ENCODE measurements at regions not wholly inside any gene's neighbourhood (a gene's known extent, or its start where the extent isn't known, plus 50 kb on each side); places are given as distances from the start of the nearest gene placed in this dataset.

- TF ChIP-seq, protein P1, sequence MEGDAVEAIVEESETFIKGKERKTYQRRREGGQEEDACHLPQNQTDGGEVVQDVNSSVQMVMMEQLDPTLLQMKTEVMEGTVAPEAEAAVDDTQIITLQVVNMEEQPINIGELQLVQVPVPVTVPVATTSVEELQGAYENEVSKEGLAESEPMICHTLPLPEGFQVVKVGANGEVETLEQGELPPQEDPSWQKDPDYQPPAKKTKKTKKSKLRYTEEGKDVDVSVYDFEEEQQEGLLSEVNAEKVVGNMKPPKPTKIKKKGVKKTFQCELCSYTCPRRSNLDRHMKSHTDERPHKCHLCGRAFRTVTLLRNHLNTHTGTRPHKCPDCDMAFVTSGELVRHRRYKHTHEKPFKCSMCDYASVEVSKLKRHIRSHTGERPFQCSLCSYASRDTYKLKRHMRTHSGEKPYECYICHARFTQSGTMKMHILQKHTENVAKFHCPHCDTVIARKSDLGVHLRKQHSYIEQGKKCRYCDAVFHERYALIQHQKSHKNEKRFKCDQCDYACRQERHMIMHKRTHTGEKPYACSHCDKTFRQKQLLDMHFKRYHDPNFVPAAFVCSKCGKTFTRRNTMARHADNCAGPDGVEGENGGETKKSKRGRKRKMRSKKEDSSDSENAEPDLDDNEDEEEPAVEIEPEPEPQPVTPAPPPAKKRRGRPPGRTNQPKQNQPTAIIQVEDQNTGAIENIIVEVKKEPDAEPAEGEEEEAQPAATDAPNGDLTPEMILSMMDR (IDR thresholded peaks at IDR 0.05; ENCODE audit: extremely low read depth, missing control alignments): no peak
- no peak for DNase-seq (ENCODE audit: low spot score)
Measured at GRCh38 chr10:64033711-64034110, 512.5 kb downstream of the REEP3 start.

DNA sequence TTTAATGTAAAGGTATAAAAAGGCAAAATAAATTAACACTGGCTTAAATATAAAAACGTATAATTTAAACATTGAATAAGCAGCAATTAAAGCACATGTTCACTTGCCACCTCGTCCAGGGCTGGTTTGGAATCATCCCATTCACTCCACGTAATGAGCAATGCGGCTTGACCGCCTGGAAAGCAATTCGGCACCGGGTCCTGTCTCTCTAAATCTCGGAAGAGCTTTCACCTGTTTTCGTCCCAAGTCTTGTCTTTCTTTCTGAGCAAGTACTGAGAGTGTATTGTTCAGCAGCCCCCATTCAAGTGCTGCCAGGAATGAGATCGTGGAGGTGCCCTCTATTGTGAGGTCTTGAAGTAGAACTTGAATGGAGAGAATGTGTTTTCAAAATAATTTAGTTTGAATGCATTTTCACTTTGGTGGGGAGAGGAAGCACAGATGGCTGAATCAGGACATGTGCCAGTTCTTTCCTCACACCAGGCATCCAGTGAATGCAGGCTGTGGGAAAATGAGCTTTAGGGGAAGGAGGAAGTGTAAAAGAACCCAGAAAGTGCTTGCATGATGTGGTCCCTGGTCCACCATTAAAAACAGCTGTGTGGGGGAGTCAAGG is 515.2 kb downstream of the REEP3 start:
- TF ChIP-seq, protein P1 (IDR thresholded peaks at IDR 0.05; ENCODE audit: extremely low read depth, missing control alignments): no peak
- no peak for DNase-seq (ENCODE audit: low spot score)

DNA sequence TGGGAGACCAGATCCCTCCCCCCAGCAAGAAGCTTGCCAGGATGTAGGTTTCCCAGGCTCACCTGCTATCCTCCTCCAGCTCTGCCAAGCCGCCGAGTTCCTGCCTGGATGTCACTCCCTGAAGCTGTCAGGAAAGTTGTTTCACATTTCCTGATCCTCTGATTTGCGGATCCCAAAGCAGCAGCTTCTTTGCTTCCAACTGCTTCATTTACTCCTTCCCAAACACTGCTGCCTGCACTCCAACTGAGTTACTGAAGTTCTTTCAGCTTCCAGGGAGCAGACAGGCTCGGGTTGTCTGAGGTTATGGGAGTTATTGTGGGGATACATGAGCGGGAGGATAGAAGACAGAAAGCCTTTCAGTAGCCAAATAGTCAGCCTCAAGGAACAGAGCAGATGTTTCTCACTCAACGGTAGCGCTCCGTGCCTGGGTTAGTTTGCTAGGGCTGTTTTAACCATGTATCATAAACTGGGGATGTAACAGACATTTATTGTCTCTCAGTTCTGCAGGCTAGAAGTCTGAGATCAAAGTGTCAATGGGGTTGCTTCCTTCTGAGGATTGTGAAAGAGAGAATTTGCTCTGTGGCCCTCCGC is 516.0 kb downstream of the REEP3 start:
- no peak for DNase-seq (ENCODE audit: low spot score)

DNA sequence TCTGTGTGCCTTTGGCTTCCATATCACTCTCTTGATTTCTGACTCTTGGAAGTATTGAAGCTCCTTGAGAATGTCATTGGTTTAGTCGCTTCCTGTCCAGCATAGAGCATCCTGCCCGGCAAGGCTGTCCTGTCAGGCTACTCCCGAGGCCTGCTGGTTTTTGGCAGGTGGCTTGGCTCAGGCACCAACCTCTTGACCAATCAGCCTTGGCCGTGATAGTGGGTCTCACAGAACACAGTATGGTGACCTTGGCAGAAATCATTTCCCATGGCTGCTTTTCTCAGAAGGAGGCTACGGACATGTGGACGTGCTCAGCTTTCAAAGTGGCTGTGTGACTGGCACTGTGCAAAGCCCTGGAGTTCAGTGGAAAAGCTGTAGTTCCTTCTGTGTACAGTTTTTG is 516.9 kb downstream of the REEP3 start:
- TF ChIP-seq, protein P1 (IDR thresholded peaks at IDR 0.05; ENCODE audit: extremely low read depth, missing control alignments): no peak
- no peak for DNase-seq (ENCODE audit: low spot score)

More for the DNA sequence above, 516.0 kb downstream of the REEP3 start:
- TF ChIP-seq, protein P1 (IDR thresholded peaks at IDR 0.05; ENCODE audit: extremely low read depth, missing control alignments): no peak

GRCh38 chr10:64039198-64039597 is 518.0 kb downstream of the REEP3 start:
- TF ChIP-seq, protein P1 (IDR thresholded peaks at IDR 0.05; ENCODE audit: extremely low read depth, missing control alignments): no peak
- DNase-seq (ENCODE audit: low spot score): peak; percentile 19

DNA sequence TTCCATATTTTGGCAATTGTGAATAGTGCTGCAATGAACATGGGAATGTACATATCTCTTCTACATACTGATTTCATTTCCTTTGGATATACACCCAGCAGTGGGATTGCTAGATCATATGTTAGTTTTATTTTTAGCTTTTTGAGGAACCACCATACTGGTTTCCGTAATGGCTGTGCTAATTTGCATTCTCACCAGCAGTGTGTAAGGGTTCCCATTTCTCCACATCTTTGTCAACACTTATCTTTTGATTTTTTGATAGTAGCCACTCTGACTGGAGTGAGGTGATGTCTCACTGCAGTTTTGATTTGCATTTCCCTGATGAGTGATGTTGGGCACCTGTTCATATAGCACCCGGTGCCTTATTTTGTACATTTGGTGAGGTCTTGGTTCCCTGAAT is 519.6 kb downstream of the REEP3 start:
- DNase-seq (ENCODE audit: low spot score): no peak
- TF ChIP-seq, protein P1 (IDR thresholded peaks at IDR 0.05; ENCODE audit: extremely low read depth, missing control alignments): no peak

DNA sequence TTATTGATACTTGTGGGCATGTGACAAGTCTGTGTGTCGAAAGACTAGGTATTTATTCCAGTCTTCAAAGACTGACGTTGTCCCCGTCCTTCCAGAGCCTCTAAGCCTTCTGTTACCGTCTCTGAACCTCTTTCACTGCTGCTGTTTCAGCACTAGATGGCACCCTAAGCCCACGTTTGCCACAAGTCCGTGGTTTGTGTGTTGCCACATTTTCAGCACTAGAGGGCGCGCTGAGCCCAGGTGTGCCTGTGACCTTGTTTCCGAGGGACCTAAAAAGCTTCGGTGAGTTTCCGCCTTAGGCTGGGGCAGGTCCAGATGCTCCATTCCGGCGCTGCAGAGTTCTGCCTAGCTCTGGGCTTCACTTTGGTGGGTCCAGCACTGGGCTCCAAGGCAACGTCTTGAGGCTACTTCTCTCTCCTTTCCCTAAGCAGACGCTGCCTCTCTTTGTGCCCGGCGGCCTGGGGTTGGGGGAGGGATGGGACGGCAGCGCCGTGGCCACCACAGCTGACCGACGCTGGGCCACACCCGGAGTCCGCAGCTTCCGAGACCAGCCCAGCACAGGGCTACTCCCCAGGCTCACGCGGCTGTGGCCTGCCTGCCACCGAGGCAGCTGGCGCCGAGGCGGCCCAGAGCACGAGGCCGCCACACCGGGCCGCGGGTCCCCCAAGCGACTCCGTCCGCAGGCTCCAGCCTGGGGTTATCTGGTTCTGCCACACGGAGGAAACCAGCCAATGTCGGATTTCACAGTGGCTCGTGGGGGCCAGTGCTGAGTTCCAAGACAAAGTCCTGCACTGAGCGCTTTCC is 520.2 kb downstream of the REEP3 start:
- TF ChIP-seq, protein P1 (IDR thresholded peaks at IDR 0.05; ENCODE audit: extremely low read depth, missing control alignments): peak; percentile 100
- DNase-seq (ENCODE audit: low spot score): peak; percentile 88

All from GM20000 (cell line).